Mesenchymal stem cell (in vitro differentiated cells and primary cell): ENCODE measurements at regions not wholly inside any gene's neighbourhood (a gene's known extent, or its start where the extent isn't known, plus 50 kb on each side); places are given as distances from the start of the nearest gene placed in this dataset.

Experiments
- DNase-seq: peaks from one replicate; pipeline ENCODE4 v3.0.0-alpha.2; 2013
- H2AFZ ChIP-seq: one replicate; pipeline ENCODE4 v1.6.1; 2013; ENCODE audit warnings: low read depth, mild to moderate bottlenecking, control low read depth, inconsistent platforms, low read length, moderate library complexity
- H2AK5ac ChIP-seq: 2 replicates; pipeline ENCODE4 v1.6.1; 2013; ENCODE audit warnings: low read length, moderate library complexity, mild to moderate bottlenecking, inconsistent platforms; ENCODE audit not compliant: severe bottlenecking
- H2BK120ac ChIP-seq: one replicate; pipeline ENCODE4 v1.6.1; 2013; ENCODE audit warnings: low read depth, mild to moderate bottlenecking, inconsistent platforms, low read length, moderate library complexity
- H2BK12ac ChIP-seq, 2 experiments: one replicate each; pipeline ENCODE4 v1.6.1; 2013; ENCODE audit warnings: inconsistent platforms in 2 of 2, low read length in 2 of 2, mild to moderate bottlenecking in 2 of 2, moderate library complexity in 2 of 2, control low read depth in 1 of 2
- H2BK15ac ChIP-seq: one replicate; pipeline ENCODE4 v1.6.1; 2013; ENCODE audit warnings: mild to moderate bottlenecking, low read depth, inconsistent platforms; ENCODE audit not compliant: poor library complexity, severe bottlenecking
- H2BK5ac ChIP-seq: 2 replicates; pipeline ENCODE4 v1.6.1; 2013; ENCODE audit warnings: low read depth, mild to moderate bottlenecking, low read length, control low read depth, inconsistent platforms; ENCODE audit not compliant: poor library complexity, severe bottlenecking
- H3K14ac ChIP-seq, 2 experiments: one replicate each; pipeline ENCODE4 v1.6.1; 2013; ENCODE audit warnings: inconsistent platforms in 2 of 2, low read length in 2 of 2, control low read depth in 1 of 2, mild to moderate bottlenecking in 1 of 2, moderate library complexity in 1 of 2
- H3K18ac ChIP-seq, 2 experiments: one replicate each; pipeline ENCODE4 v1.6.1; 2013; ENCODE audit warnings: inconsistent platforms in 2 of 2, low read length in 2 of 2, control low read depth in 1 of 2, low read depth in 1 of 2, mild to moderate bottlenecking in 1 of 2
- H3K23ac ChIP-seq, 2 experiments: one replicate each; pipeline ENCODE4 v1.6.1; 2013; ENCODE audit warnings: inconsistent platforms in 2 of 2, low read length in 2 of 2, mild to moderate bottlenecking in 2 of 2, moderate library complexity in 2 of 2, control low read depth in 1 of 2
- H3K27ac ChIP-seq: 2 replicates; pipeline ENCODE4 v1.5.1; 2013; ENCODE audit warnings: mild to moderate bottlenecking, moderate library complexity, low read length, control low read depth, inconsistent platforms; ENCODE audit not compliant: poor library complexity, severe bottlenecking
- H3K27me3 ChIP-seq, 2 experiments: 2 replicates each; pipeline versions ENCODE4 v1.6.1 to v1.7.0; 2013; ENCODE audit warnings: low read length in 2 of 2, mild to moderate bottlenecking in 2 of 2, moderate library complexity in 2 of 2, control low read depth in 1 of 2, inconsistent platforms in 1 of 2; ENCODE audit not compliant: control insufficient read depth in 1 of 2, insufficient read depth in 1 of 2
- H3K36me3 ChIP-seq, 2 experiments: 2 replicates each; pipeline versions ENCODE4 v1.6.1 to v1.7.0; 2013; ENCODE audit warnings: low read length in 2 of 2, control low read depth in 1 of 2, inconsistent platforms in 1 of 2, low read depth in 1 of 2, mild to moderate bottlenecking in 1 of 2; ENCODE audit not compliant: insufficient read depth in 2 of 2, control insufficient read depth in 1 of 2
- H3K4ac ChIP-seq, 2 experiments: one replicate each; pipeline ENCODE4 v1.6.1; 2013; ENCODE audit warnings: inconsistent platforms in 2 of 2, low read length in 2 of 2, mild to moderate bottlenecking in 2 of 2, moderate library complexity in 2 of 2, control low read depth in 1 of 2, low read depth in 1 of 2
- H3K4me1 ChIP-seq: 2 replicates; pipeline ENCODE4 v1.6.1; 2013; ENCODE audit warnings: low read depth, low read length, control low read depth; ENCODE audit not compliant: control insufficient read depth, insufficient read depth
- H3K4me2 ChIP-seq: 2 replicates; pipeline ENCODE4 v1.6.1; 2013; ENCODE audit warnings: low read length, mild to moderate bottlenecking, inconsistent platforms; ENCODE audit not compliant: poor library complexity, severe bottlenecking
- H3K4me3 ChIP-seq, 2 experiments: 2 replicates each; pipeline versions ENCODE4 v1.5.1 to v1.7.0; 2013; ENCODE audit warnings: low read length in 2 of 2, mild to moderate bottlenecking in 2 of 2, control low read depth in 1 of 2, low read depth in 1 of 2; ENCODE audit not compliant: insufficient read depth in 1 of 2
- H3K79me1 ChIP-seq: replicated peaks from 2 replicates; pipeline ENCODE4 v1.6.1; 2013; ENCODE audit warnings: mild to moderate bottlenecking, control low read depth, low read length, inconsistent platforms; ENCODE audit not compliant: poor library complexity, severe bottlenecking
- H3K9ac ChIP-seq: 2 replicates; pipeline ENCODE4 v1.7.0; 2013; ENCODE audit warnings: mild to moderate bottlenecking, low read length, moderate library complexity
- H3K9me3 ChIP-seq: 2 replicates; pipeline ENCODE4 v1.7.0; 2013; ENCODE audit warnings: mild to moderate bottlenecking, low read length; ENCODE audit not compliant: control insufficient read depth
- H4K8ac ChIP-seq: one replicate; pipeline ENCODE4 v1.6.1; 2013; ENCODE audit warnings: inconsistent platforms, mild to moderate bottlenecking, low read length, moderate library complexity
- H4K91ac ChIP-seq: one replicate; pipeline ENCODE4 v1.6.1; 2013; ENCODE audit warnings: mild to moderate bottlenecking, low read length, inconsistent platforms
- WGBS: methylation state at CpG from one replicate; pipeline ENCODE4 v1.1.7; 2013; ENCODE audit warnings: mixed read lengths; 5-methylcytosine and 5-hydroxymethylcytosine counted together

- H3K23ac ChIP-seq: no peak overlapping the region
- no peak overlapping the region for H2BK15ac ChIP-seq
- H3K9me3 ChIP-seq: peaks cover 2% of the 10 kb centered on the region
- H3K4me1 ChIP-seq: no peaks in the 10 kb centered on the region
- H4K8ac ChIP-seq: no peak overlapping the region
- no peak overlapping the region for H3K4me2 ChIP-seq
- no peaks in the 10 kb centered on the region for H3K79me1 ChIP-seq
- H3K18ac ChIP-seq: no peak overlapping the region
- DNase-seq: no peak
- 69% methylated on average over 10 of the region's 10 CpGs for WGBS
- H3K14ac ChIP-seq: no peak overlapping the region
- peak overlapping the region; percentile 39 for H4K91ac ChIP-seq
- no peak overlapping the region for H2BK5ac ChIP-seq
- H3K36me3 ChIP-seq: no peaks in the 10 kb centered on the region
- no peak overlapping the region for H3K27ac ChIP-seq
- no peak overlapping the region for H3K9ac ChIP-seq
- no peak overlapping the region for H2AK5ac ChIP-seq
- no peak overlapping the region for H2BK12ac ChIP-seq
- H3K27me3 ChIP-seq: no peaks in the 10 kb centered on the region
- no peak overlapping the region for H2BK120ac ChIP-seq
- no peak overlapping the region for H3K4ac ChIP-seq
- no peak overlapping the region for H3K4me3 ChIP-seq
- H2AFZ ChIP-seq: no peak overlapping the region
Measured at GRCh38 chr1:5664906-5665875, 327.0 kb downstream of the NPHP4 start.

DNA sequence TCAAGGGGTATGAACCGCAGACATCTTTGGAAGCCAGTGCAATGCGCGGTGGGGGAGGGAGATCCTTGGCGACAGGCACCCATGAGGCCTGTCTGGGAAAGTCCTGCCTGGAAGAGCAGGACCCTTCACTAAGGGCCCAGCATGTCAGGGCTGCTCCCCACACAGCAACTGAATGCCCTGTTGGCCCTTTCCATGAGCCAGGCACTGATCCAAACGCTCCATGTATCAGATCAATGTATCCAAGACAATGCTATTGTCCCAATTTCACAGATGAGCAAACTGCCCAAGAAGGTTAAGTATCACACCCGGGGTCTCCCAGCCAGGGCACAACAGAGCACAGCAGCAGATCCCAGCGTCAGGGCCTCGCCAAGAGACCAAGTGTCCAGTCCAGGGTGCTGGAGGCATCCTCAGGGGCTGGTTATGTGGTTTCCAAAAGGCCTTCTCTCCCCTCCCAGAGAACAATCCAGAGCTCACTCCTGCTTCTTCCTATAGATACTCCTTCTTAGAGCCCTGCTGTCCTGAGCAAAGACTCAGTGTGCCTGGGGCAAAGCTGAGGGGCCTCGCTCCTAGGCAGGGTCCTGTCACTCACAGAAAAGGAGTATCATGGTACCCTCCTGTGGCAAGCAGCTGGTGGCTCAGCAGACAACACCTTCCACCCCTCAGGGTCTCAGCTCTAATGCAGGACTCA, 328.0 kb downstream of the NPHP4 start:
- Histone ChIP-seq H3K18ac (no peak overlapping the region), H2BK120ac (no peak overlapping the region), H3K27me3 (no peaks in the 10 kb centered on the region), H2AFZ (no peak overlapping the region), H3K4me2 (no peak overlapping the region), H4K91ac (no peak overlapping the region), H3K23ac (no peak overlapping the region), H3K4ac (no peak overlapping the region), H4K8ac (no peak overlapping the region), H2BK15ac (no peak overlapping the region), H3K36me3 (no peaks in the 10 kb centered on the region), H2BK12ac (no peak overlapping the region), H3K14ac (no peak overlapping the region), H3K9ac (no peak overlapping the region), H3K4me3 (no peak overlapping the region), H2BK5ac (no peak overlapping the region), H3K27ac (no peak overlapping the region), H3K79me1 (no peaks in the 10 kb centered on the region), H2AK5ac (no peak overlapping the region), H3K4me1 (no peaks in the 10 kb centered on the region), H3K9me3 (no peaks in the 10 kb centered on the region)
- 73% methylated on average over 9 of the region's 9 CpGs for WGBS
- DNase-seq: no peak

DNA sequence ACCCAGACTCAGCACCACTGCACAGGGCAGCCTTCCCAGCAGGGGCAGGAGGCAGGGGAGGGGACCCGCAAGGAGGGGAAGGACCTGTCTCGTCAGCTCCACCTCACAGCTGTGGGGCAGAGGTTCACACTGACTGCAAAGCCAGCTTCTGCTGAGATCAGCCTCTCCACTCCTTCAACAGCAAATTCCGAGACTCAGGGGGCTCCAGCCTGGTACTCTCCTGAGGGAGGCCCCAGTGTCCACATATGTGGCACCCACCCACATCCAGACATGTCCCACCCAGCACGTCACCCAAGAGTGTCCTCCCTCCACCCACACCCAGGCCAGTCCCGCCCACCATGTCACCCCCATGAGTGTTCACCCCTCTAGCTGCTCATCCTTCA, 329.5 kb downstream of the NPHP4 start:
- H4K8ac ChIP-seq: no peak overlapping the region
- no peak overlapping the region for H3K27ac ChIP-seq
- H3K36me3 ChIP-seq: peaks cover 0 to 2% of the 10 kb centered on the region in 2 experiments
- no peaks in the 10 kb centered on the region for H3K9me3 ChIP-seq
- no peak overlapping the region for H2BK15ac ChIP-seq
- H3K14ac ChIP-seq: no peak overlapping the region
- H2AK5ac ChIP-seq: no peak overlapping the region
- 67% methylated on average over 5 of the region's 5 CpGs for WGBS
- H3K27me3 ChIP-seq: no peaks in the 10 kb centered on the region
- H3K4me2 ChIP-seq: no peak overlapping the region
- H3K18ac ChIP-seq: no peak overlapping the region
- no peak overlapping the region for H2BK5ac ChIP-seq
- no peak overlapping the region for H2BK12ac ChIP-seq
- no peak overlapping the region for H4K91ac ChIP-seq
- H3K9ac ChIP-seq: no peak overlapping the region
- no peak overlapping the region for H3K4me3 ChIP-seq
- no peak for DNase-seq
- no peak overlapping the region for H3K4ac ChIP-seq
- no peak overlapping the region for H3K23ac ChIP-seq
- no peak overlapping the region for H2AFZ ChIP-seq
- no peaks in the 10 kb centered on the region for H3K4me1 ChIP-seq
- H3K79me1 ChIP-seq: no peaks in the 10 kb centered on the region
- no peak overlapping the region for H2BK120ac ChIP-seq

DNA sequence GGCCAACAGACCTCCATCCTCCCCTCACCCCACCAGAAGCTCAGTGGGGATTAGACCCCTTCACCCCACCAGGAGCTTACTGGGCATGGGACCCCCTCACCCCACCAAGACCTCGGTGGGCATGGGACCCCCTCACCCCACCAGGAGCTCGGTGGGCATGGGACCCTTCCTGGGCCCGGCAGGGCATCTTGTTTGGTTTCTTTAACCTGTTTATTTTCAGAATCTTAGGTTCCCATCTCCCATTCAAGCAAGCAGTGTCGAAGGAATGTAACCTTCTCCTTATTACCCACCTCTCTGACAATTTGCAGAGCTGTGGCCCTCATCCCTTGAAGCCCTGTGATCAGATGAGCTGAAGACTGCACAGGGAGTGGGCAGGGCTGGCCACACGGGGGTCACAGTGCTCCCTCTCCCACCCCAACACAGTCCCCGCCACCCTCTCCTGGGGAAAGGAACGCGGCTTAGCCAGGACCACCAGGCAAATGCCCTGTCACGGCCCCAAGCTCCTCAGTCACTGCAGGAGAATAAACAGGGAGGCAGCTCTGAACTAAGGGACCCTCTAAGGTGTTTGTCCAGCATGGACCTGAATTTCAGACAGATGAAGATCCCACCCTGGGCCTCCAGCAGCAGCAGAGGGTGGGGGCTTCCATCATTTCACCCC, 330.0 kb downstream of the NPHP4 start:
- H4K91ac ChIP-seq: no peak overlapping the region
- H4K8ac ChIP-seq: no peak overlapping the region
- H3K79me1 ChIP-seq: no peaks in the 10 kb centered on the region
- no peak for DNase-seq
- H3K4me3 ChIP-seq: no peak overlapping the region
- no peak overlapping the region for H2AFZ ChIP-seq
- H3K18ac ChIP-seq: no peak overlapping the region
- no peaks in the 10 kb centered on the region for H3K27me3 ChIP-seq
- no peak overlapping the region for H2BK120ac ChIP-seq
- peaks cover 0 to 2% of the 10 kb centered on the region in 2 experiments for H3K36me3 ChIP-seq
- H2BK5ac ChIP-seq: no peak overlapping the region
- H3K9me3 ChIP-seq: no peaks in the 10 kb centered on the region
- no peak overlapping the region for H2BK12ac ChIP-seq
- no peak overlapping the region for H2AK5ac ChIP-seq
- 66% methylated on average over 9 of the region's 9 CpGs for WGBS
- no peaks in the 10 kb centered on the region for H3K4me1 ChIP-seq
- H2BK15ac ChIP-seq: no peak overlapping the region
- no peak overlapping the region for H3K9ac ChIP-seq
- H3K14ac ChIP-seq: no peak overlapping the region
- H3K27ac ChIP-seq: no peak overlapping the region
- H3K4me2 ChIP-seq: no peak overlapping the region
- no peak overlapping the region for H3K4ac ChIP-seq
- H3K23ac ChIP-seq: no peak overlapping the region
